GM12878 (cell line): ENCODE measurements at regions not wholly inside any gene's neighbourhood (a gene's known extent, or its start where the extent isn't known, plus 50 kb on each side); places are given as distances from the start of the nearest gene placed in this dataset.

Source experiments
- FOXM1 ChIP-seq: IDR thresholded peaks from 2 replicates; pipeline ENCODE4 v1.6.1; 2012; ENCODE audit warnings: low read depth, mild to moderate bottlenecking, inconsistent platforms, low read length, moderate library complexity
- HSF1 ChIP-seq: fragments of 150-350 bp; IDR thresholded peaks from 2 replicates; pipeline ENCODE4 v1.6.1; 2014; ENCODE audit warnings: mild to moderate bottlenecking, low read depth, low read length
- MYB ChIP-seq: fragments of 150-350 bp; IDR thresholded peaks from 2 replicates; pipeline ENCODE4 v1.6.1; 2014; ENCODE audit warnings: mild to moderate bottlenecking, low read depth, low read length, borderline replicate concordance
- NBN ChIP-seq: fragments of 450-650 bp; IDR thresholded peaks from 2 replicates; pipeline ENCODE4 v1.6.1; 2016
- PAX5 ChIP-seq: IDR thresholded peaks from 2 replicates; pipeline ENCODE4 v1.6.1; 2011; ENCODE audit warnings: low read depth, low read length, borderline replicate concordance
- PAX8 ChIP-seq: fragments of 450-650 bp; IDR thresholded peaks from 2 replicates; pipeline ENCODE4 v1.6.1; 2017; ENCODE audit warnings: mild to moderate bottlenecking, moderate library complexity
- POLR2AphosphoS5 ChIP-seq: IDR thresholded peaks from 2 replicates; pipeline ENCODE4 v1.6.1; 2011; ENCODE audit warnings: mild to moderate bottlenecking, low read length, inconsistent platforms
- RAD51 ChIP-seq: fragments of 450-650 bp; IDR thresholded peaks from 2 replicates; pipeline ENCODE4 v1.6.1; 2016; ENCODE audit warnings: moderate library complexity, mild to moderate bottlenecking, inconsistent platforms
- SMC3 ChIP-seq: IDR thresholded peaks from 2 replicates; pipeline ENCODE4 v1.6.1; 2011; ENCODE audit warnings: low read length, improper control_type of control experiment, borderline replicate concordance
- TBL1XR1 ChIP-seq: IDR thresholded peaks from 2 replicates; pipeline ENCODE4 v1.6.1; 2012; ENCODE audit warnings: low read depth, low read length, improper control_type of control experiment
- WRNIP1 ChIP-seq: IDR thresholded peaks from 2 replicates; pipeline ENCODE4 v1.6.1; 2011; ENCODE audit warnings: low read depth, low read length, improper control_type of control experiment, borderline replicate concordance
- ZNF622 ChIP-seq: fragments of 450-650 bp; IDR thresholded peaks from 2 replicates; pipeline ENCODE4 v1.6.1; 2017; ENCODE audit warnings: mild to moderate bottlenecking, inconsistent platforms
- ZNF687 ChIP-seq: fragments of 450-650 bp; IDR thresholded peaks from 2 replicates; pipeline ENCODE4 v1.6.1; 2017; ENCODE audit warnings: mild to moderate bottlenecking, moderate library complexity
- TF ChIP-seq, protein P1 (sequence below): fragments of 450-650 bp; IDR thresholded peaks from 2 replicates; pipeline ENCODE4 v1.6.1; 2017; ENCODE audit warnings: borderline replicate concordance
- TF ChIP-seq, protein P2 (sequence below), 3 experiments: IDR thresholded peaks in 2 of 3; conservative IDR thresholded peaks in 1 of 3; 2 replicates each; pipeline ENCODE4 v1.5.1; 2011; ENCODE audit warnings: low read depth in 3 of 3, low read length in 3 of 3, mild to moderate bottlenecking in 3 of 3, control low read depth in 2 of 3, moderate library complexity in 2 of 3, inconsistent platforms in 1 of 3, mixed read lengths in 1 of 3; ENCODE audit not compliant: control insufficient read depth in 2 of 3, insufficient read depth in 1 of 3; ENCODE audit errors: extremely low read depth in 1 of 3
- TF ChIP-seq, protein P3 (sequence below): fragments of 450-650 bp; IDR thresholded peaks from 2 replicates; pipeline ENCODE4 v1.6.1; 2017; ENCODE audit warnings: antibody characterized with exemption, mild to moderate bottlenecking, moderate library complexity

- no peak for TF ChIP-seq HSF1
- no peak for TF ChIP-seq POLR2AphosphoS5
- no peak for TF ChIP-seq ZNF622
- TF ChIP-seq PAX8 = no peak
- TF ChIP-seq MYB = no peak
- no peak for TF ChIP-seq RAD51
- TF ChIP-seq, protein P1, sequence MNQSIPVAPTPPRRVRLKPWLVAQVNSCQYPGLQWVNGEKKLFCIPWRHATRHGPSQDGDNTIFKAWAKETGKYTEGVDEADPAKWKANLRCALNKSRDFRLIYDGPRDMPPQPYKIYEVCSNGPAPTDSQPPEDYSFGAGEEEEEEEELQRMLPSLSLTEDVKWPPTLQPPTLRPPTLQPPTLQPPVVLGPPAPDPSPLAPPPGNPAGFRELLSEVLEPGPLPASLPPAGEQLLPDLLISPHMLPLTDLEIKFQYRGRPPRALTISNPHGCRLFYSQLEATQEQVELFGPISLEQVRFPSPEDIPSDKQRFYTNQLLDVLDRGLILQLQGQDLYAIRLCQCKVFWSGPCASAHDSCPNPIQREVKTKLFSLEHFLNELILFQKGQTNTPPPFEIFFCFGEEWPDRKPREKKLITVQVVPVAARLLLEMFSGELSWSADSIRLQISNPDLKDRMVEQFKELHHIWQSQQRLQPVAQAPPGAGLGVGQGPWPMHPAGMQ = no peak
- TF ChIP-seq, protein P2, sequence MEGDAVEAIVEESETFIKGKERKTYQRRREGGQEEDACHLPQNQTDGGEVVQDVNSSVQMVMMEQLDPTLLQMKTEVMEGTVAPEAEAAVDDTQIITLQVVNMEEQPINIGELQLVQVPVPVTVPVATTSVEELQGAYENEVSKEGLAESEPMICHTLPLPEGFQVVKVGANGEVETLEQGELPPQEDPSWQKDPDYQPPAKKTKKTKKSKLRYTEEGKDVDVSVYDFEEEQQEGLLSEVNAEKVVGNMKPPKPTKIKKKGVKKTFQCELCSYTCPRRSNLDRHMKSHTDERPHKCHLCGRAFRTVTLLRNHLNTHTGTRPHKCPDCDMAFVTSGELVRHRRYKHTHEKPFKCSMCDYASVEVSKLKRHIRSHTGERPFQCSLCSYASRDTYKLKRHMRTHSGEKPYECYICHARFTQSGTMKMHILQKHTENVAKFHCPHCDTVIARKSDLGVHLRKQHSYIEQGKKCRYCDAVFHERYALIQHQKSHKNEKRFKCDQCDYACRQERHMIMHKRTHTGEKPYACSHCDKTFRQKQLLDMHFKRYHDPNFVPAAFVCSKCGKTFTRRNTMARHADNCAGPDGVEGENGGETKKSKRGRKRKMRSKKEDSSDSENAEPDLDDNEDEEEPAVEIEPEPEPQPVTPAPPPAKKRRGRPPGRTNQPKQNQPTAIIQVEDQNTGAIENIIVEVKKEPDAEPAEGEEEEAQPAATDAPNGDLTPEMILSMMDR (IDR thresholded peaks at IDR 0.05 in 2 of 3, conservative IDR thresholded peaks at IDR 0.05 in 1 of 3; ENCODE audit: control insufficient read depth in 2 of 3, extremely low read depth in 1 of 3, insufficient read depth in 1 of 3, low read depth in 3 of 3, low read length in 3 of 3) = peak; percentile 91 to 100 (median 100)
- no peak for TF ChIP-seq ZNF687
- TF ChIP-seq FOXM1 = peak; percentile 98
- TF ChIP-seq, protein P3, sequence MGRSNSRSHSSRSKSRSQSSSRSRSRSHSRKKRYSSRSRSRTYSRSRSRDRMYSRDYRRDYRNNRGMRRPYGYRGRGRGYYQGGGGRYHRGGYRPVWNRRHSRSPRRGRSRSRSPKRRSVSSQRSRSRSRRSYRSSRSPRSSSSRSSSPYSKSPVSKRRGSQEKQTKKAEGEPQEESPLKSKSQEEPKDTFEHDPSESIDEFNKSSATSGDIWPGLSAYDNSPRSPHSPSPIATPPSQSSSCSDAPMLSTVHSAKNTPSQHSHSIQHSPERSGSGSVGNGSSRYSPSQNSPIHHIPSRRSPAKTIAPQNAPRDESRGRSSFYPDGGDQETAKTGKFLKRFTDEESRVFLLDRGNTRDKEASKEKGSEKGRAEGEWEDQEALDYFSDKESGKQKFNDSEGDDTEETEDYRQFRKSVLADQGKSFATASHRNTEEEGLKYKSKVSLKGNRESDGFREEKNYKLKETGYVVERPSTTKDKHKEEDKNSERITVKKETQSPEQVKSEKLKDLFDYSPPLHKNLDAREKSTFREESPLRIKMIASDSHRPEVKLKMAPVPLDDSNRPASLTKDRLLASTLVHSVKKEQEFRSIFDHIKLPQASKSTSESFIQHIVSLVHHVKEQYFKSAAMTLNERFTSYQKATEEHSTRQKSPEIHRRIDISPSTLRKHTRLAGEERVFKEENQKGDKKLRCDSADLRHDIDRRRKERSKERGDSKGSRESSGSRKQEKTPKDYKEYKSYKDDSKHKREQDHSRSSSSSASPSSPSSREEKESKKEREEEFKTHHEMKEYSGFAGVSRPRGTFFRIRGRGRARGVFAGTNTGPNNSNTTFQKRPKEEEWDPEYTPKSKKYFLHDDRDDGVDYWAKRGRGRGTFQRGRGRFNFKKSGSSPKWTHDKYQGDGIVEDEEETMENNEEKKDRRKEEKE = no peak
- peak; percentile 70 for TF ChIP-seq SMC3
- peak; percentile 70; the same call in 1 of the 2 replicates for TF ChIP-seq TBL1XR1
- peak; percentile 53; the same call in 1 of the 2 replicates for TF ChIP-seq PAX5
- TF ChIP-seq WRNIP1 = no peak
- TF ChIP-seq NBN = peak; percentile 83
These were observed 1165.4 kb downstream of the TMEM121 start (continued) for GRCh38 chr14:106691601-106692291.
